WERI-Rb-1 (cell line): ENCODE measurements at regions not wholly inside any gene's neighbourhood (a gene's known extent, or its start where the extent isn't known, plus 50 kb on each side); places are given as distances from the start of the nearest gene placed in this dataset.
"Not testable (repeated sequence)": the region's sequence is repeated elsewhere in the genome, so short reads cannot be mapped to it uniquely, and the experiment has no call there.

Experiments used
- DNase-seq: peaks from one replicate; pipeline ENCODE4 v3.0.0-alpha.2; 2020
- H3K27ac ChIP-seq: fragments of 250-450 bp; sonication (Bioruptor Pico); 2 replicates; pipeline ENCODE4 v1.5.1; 2020; ENCODE audit warnings: mild to moderate bottlenecking, moderate library complexity
- H3K27me3 ChIP-seq: fragments of 250-450 bp; sonication (Bioruptor Pico); 2 replicates; pipeline ENCODE4 v1.5.1; 2021; ENCODE audit warnings: mild to moderate bottlenecking, low read depth, moderate library complexity; ENCODE audit not compliant: insufficient read depth, severe bottlenecking
- H3K36me3 ChIP-seq: fragments of 250-450 bp; sonication (Bioruptor Pico); 2 replicates; pipeline ENCODE4 v1.5.1; 2020; ENCODE audit warnings: mild to moderate bottlenecking, moderate library complexity
- H3K4me3 ChIP-seq: 2 replicates; pipeline ENCODE4 v1.5.1; 2011; ENCODE audit warnings: low read depth, mild to moderate bottlenecking, control low read depth, low read length
- H3K9me3 ChIP-seq: fragments of 250-450 bp; sonication (Bioruptor Pico); 2 replicates; pipeline ENCODE4 v1.5.1; 2021; ENCODE audit warnings: mild to moderate bottlenecking, moderate library complexity; ENCODE audit not compliant: severe bottlenecking
- TF ChIP-seq, protein P1 (sequence below): IDR thresholded peaks from 2 replicates; pipeline ENCODE4 v1.5.1; 2011; ENCODE audit warnings: low read depth, mild to moderate bottlenecking, control low read depth, inconsistent platforms, low read length

DNA sequence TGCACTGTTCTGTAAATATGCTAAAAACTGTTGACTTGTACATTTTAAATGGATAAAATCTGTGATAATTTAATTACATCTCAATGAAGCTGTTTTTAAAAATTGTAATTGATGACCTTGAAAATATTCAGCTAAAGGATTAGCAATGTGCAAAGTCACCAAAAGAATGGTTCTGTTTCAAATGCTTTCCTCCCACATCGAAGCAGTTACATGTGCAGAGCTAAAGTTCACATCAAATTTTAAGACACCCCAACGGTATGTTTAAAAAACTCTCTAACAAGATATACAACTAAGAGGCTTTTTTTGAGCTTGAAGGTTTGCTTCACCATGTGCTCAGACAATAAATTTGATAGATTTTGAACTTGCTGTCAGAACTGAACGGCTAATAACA is 114.6 kb upstream of the KRAS start:
- Histone ChIP-seq H3K4me3 (no peak overlapping the region), H3K27me3 (no peaks in the 10 kb centered on the region), H3K36me3 (no peaks in the 10 kb centered on the region), H3K27ac (no peak overlapping the region), H3K9me3 (no peaks in the 10 kb centered on the region)
- TF ChIP-seq, protein P1, sequence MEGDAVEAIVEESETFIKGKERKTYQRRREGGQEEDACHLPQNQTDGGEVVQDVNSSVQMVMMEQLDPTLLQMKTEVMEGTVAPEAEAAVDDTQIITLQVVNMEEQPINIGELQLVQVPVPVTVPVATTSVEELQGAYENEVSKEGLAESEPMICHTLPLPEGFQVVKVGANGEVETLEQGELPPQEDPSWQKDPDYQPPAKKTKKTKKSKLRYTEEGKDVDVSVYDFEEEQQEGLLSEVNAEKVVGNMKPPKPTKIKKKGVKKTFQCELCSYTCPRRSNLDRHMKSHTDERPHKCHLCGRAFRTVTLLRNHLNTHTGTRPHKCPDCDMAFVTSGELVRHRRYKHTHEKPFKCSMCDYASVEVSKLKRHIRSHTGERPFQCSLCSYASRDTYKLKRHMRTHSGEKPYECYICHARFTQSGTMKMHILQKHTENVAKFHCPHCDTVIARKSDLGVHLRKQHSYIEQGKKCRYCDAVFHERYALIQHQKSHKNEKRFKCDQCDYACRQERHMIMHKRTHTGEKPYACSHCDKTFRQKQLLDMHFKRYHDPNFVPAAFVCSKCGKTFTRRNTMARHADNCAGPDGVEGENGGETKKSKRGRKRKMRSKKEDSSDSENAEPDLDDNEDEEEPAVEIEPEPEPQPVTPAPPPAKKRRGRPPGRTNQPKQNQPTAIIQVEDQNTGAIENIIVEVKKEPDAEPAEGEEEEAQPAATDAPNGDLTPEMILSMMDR = no peak
- no peak for DNase-seq

- TF ChIP-seq, protein P1 = no peak
- H3K4me3 ChIP-seq = no peak overlapping the region
- no peak for DNase-seq
Observed at GRCh38 chr12:25364529-25365339, 114.0 kb upstream of the KRAS start.

DNA sequence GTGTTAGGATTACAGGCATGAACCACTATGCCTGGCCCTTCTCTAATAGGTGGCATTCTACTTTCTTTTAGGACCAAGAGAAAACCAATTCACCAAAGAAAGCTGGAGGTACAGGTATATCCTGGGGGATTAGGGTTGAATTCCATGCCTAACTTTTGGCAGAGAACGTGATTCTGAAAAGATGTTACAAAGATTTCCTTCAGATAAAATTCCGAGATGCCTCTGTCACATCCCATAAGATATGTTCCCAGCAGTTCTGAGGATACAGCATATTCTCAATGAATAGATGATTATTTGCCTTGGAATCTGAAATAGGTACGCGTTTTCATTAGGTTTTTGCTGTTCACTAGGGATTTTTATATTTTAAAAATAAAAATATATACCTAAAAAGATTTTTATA is 111.9 kb upstream of the KRAS start:
- H3K27me3 ChIP-seq = no peaks in the 10 kb centered on the region
- no peaks in the 10 kb centered on the region for H3K36me3 ChIP-seq
- H3K4me3 ChIP-seq = no peak overlapping the region
- no peaks in the 10 kb centered on the region for H3K9me3 ChIP-seq
- no peak for DNase-seq
- no peak overlapping the region for H3K27ac ChIP-seq
- TF ChIP-seq, protein P1 = no peak

More at GRCh38 chr12:25364529-25365339, 114.0 kb upstream of the KRAS start:
- Histone ChIP-seq H3K36me3 (no peaks in the 10 kb centered on the region), H3K27ac (no peak overlapping the region), H3K27me3 (no peaks in the 10 kb centered on the region), H3K9me3 (no peaks in the 10 kb centered on the region)

GRCh38 chr12:25361511-25361910 is 110.8 kb upstream of the KRAS start:
- DNase-seq = no peak
- Histone ChIP-seq H3K36me3 (no peaks in the 10 kb centered on the region), H3K9me3 (no peaks in the 10 kb centered on the region), H3K27me3 (no peaks in the 10 kb centered on the region), H3K4me3 (no peak overlapping the region), H3K27ac (no peak overlapping the region)
- TF ChIP-seq, protein P1 = no peak

- Histone ChIP-seq H3K27ac (no peak overlapping the region), H3K27me3 (no peaks in the 10 kb centered on the region), H3K36me3 (no peaks in the 10 kb centered on the region), H3K9me3 (no peaks in the 10 kb centered on the region), H3K4me3 (no peak overlapping the region)
- TF ChIP-seq, protein P1 = no peak
- no peak for DNase-seq
Observed at GRCh38 chr12:25357595-25357994, 106.9 kb upstream of the KRAS start.

- H3K27ac ChIP-seq, DNase-seq, H3K27me3 ChIP-seq, H3K36me3 ChIP-seq, H3K4me3 ChIP-seq, H3K9me3 ChIP-seq: not testable (repeated sequence)
Observed at GRCh38 chr12:25352942-25353341, 102.2 kb upstream of the KRAS start.
